ENCODE measurements at regions not wholly inside any gene's neighbourhood (a gene's known extent, or its start where the extent isn't known, plus 50 kb on each side); places are given as distances from the start of the nearest gene placed in this dataset.

DNA sequence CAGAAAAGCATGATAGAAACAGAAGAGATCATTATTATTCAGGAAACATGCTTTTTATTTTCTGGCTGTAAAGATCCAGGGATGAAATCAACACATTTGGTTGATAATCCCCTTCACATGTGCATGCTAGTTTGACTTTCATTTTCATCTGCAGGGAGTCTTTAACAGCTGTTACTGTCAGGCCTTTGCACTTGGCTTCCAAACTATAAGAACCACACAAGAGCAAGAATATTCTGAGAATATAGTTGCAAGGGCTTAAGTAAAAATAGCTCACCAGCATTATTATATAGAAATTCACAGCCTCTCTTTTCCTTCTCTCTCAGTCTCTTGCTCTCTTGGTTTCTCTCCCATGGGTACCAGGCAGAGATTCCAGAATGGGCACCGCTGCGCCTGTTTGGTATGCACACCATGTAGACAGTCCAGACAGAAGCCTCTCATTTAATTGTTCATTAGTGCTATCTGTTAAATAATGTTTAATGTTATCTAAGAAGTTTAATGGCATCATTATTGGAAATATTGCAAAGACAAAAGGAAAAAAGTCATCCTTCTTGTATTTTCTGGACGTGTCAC is 622.3 kb upstream of the PLXNA2 start:
- no peak for DNase-seq

DNA sequence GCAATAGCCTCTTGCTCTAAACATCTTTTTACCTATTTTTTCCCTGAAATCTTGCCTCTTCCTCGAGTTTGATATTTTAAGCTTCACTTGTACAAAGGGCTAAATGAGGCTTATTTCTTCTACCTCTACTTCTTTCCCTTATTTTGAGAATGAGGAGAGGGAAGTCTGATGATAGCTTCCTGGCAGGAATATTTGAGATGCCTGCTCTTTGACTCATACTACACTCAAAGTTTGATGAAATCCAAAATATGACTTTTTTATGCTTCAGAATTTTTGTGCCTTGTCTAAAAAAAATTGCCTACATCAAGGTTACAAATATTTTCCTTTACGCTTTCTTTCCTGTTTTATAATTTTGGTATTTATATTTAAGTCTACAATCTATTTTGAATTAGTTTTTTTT is 624.4 kb upstream of the PLXNA2 start:
- DNase-seq, result no peak

DNA sequence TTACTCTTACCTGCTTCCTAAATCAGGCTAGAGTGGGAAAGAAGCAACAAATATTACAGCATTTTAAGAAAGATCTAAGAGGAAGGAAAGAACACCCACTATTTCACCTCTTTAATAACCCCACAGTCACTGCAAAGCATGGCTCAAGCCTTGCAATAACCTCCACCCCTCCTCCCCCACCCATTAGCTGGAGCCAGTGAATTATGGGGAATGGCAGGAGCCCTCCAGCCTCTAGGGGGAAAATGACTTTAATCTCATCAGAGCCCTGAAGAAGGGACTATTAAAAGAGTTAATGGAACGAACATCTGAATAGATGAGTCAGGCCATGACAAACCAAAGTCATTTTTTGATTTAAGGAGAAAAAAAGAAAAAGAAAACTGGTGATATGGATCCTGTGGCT is 630.7 kb upstream of the PLXNA2 start:
- no peak for DNase-seq

DNA sequence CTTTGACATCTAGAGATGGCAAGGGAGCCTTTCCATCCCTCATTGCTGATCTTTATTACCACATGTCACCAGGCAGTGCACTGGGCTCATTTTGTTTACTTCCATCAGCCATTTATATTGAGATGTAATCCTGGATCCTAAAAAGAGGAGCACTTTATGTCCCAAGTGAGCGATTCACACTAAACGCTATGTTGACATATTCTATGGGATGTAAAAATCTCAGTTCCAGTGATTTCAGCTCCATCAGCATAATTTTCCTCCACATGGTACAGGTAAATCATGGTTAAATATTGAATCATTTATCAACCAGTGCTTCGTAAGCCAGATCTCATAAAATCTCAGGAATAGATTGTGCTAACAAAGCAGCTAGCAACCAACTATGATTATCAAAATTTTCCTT is 634.8 kb upstream of the PLXNA2 start:
- no peak for DNase-seq

DNA sequence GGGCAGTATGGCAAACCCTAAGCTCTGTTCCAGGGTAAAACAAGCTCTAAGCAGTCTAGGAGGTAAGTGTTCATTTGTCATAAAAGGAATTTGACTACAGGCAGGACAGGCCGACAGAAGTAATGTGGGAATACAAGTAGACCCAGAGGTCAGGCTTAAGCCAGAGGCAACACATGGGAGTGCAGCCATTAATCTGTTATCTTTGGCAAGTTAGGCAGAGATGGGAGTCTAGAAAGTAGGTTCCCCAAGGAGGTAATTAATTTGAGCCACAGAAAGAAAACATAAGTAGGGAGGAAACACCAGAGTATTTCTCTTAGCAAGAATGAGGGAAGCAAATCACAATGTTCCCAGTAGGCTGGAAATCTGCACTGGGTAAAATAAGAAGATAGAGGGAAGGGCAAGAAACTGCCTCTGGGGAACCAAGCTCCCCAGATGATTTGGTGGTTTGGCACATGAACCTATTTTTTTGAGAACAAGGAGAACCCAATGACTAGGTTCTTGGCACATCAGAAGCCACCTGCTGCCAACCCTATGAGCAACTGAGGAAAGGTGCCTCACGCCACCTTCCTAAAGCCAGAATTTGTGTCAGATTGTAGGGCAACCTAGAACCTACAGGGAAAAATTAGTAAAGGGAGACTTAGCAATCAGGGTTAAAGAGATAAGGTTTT is 636.4 kb upstream of the PLXNA2 start:
- DNase-seq, result no peak

DNA sequence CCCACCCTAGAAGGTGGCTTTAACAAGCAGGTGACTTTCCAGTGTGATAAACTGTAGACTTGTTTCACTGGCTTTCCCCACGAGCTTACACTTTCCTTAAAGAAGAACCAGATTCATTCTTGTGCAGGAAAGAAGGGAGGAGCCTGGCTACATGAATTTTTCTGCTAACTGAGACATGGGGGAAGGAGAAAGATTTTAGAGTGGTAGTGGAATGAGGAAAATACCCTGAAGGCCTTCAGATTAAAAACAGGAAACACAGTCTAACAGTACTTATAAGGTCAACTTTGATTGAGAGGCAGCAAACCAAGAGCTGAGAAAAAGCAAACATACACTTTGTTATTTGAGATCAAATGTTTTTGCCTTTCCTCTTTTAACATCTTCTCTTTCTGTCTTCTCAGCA is 640.9 kb upstream of the PLXNA2 start:
- no peak for DNase-seq

DNA sequence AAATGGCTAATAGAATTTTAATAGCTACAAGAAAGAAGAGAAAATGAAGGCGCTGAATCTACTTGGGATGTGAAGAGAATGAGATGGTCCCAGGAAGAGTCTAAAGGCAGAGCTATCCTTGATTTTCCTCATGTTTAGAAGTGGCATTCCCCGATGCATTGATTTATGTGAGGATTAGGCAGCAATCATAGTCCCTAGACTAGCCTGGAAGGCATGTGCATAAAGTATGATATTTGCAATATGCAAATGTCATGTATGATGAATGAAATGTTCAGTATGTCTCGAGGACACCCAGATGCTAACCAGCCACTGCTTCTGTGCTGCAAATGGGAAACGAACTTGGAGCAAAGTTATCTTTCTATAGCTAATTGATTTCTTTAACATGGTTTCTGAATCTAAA is 641.5 kb upstream of the PLXNA2 start:
- DNase-seq, result no peak

DNA sequence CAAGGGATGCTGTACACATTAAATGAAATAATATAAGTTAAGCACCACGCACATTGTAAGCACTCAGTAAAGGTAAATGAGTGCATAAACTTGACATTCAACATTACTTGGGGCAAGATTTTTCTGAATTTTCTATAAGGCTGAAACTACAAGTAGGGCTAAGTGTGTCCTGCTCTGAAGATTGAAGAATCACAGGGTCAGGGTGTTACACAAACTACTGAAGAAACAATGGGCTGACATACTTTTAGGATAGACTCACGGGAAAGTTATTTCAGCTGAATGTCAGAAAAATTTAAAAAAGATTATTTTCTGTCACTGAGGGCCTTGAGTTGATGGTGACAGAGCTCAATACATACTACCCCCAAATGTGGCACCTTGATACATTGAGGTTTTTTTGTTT is 644.2 kb upstream of the PLXNA2 start:
- no peak for DNase-seq

DNA sequence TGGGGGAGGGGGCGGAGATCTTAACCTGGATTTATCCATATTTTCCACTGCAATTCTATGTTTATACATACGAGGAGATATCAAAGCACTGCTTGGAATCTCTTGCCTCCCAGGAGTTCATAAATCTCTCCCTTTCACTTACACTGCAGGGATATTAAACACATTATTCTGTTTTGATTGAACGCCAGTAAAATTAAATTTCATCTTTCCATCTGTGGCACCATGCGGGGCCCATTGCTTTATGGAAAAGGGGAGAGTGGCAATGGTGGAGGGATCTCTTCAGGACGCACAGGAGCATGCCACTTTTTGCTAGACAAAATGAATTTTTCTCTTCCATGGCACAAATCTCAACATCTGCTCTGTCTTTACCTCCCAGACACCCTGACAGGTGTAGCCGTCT is 648.0 kb upstream of the PLXNA2 start:
- no peak for DNase-seq

DNA sequence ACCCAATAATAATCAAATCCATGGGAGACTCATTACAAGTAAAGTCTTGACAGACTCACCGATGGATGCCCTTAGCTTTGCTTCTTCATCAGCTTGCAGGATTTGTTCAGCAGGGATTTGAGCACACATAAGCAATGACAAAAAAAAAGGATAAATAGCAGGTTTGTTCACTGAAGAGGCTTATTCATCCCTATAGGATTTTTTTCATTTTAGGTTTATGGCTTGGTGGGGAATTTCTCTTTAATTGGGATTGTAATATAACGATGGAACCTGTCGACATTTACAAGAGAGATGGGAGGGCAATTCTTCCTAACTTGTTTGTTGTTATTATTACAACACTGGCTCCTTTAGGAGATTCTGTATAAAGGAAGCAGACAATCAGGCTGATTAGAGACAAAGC is 649.1 kb upstream of the PLXNA2 start:
- DNase-seq, result no peak

DNA sequence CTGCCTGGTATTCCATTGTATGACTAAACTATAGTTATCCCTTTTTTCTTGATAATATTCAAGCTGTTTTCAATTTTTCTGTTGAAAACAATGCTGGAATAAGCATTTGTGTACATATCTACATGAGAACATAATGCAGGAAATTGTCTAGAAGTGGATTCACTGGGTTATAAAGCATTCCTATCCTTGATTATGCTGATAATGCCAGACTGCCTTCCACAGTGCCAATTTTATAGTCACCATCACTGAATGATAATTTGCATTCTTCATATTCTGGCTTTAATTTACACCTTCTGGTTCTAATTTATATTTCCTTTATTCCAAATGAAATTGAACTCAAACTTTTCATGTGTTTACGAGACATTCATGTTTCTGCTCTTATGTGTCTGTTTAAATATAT is 651.0 kb upstream of the PLXNA2 start:
- DNase-seq, result no peak

DNA sequence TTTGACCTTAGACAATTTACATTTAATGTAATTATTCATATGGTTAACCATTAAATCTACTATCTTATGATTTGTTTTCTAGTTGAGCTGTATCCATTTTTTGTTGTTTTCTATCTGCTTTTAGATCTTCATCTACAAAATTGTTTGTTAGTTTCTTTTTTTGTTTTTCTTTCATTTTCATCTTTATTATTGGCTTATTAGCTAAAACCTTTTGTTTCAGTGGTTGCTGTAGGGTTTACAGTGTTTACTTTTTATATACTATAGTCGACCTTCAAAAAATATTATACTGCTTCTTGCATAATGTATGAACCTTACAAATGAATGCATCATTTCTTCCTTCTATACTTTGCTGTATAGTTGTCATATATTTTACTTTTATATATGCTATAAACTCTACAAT is 651.6 kb upstream of the PLXNA2 start:
- no peak for DNase-seq

DNA sequence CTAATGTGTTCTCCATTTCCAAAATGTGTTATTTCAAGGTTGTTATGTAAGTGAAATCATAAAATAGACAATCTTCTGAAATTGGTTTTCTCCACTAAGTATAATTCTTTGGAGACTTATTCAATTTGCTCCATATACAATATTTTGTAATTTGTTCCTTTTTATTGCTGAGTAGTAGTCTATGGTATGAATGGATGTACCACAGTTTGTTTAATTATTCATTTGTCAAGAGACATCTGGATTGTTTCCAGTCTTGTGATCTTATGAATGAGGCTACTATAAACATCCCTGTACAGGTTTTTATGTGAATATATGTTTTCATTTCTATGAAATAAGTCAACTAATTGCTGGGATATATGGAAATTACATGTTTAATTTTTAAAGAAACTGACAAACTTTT is 652.6 kb upstream of the PLXNA2 start:
- DNase-seq, result no peak

DNA sequence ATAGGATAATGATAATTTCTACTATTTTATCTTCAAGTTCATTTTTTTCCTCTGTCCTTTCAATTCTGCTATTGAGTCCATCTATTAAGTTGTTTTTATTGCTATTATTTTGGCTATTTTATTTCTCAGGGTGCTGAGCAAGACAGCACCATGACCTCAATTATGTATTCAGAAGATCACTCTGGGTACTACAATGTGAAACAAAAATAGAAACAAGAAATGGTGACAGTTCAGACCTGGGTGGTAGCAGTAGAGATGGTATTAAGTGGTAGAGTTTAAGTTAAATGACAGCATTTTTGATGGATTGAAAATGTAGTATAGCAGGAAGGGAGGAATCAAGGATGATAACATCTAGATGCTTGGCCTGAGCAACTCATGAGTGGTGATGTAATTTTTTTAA is 655.3 kb upstream of the PLXNA2 start:
- no peak for DNase-seq

DNA sequence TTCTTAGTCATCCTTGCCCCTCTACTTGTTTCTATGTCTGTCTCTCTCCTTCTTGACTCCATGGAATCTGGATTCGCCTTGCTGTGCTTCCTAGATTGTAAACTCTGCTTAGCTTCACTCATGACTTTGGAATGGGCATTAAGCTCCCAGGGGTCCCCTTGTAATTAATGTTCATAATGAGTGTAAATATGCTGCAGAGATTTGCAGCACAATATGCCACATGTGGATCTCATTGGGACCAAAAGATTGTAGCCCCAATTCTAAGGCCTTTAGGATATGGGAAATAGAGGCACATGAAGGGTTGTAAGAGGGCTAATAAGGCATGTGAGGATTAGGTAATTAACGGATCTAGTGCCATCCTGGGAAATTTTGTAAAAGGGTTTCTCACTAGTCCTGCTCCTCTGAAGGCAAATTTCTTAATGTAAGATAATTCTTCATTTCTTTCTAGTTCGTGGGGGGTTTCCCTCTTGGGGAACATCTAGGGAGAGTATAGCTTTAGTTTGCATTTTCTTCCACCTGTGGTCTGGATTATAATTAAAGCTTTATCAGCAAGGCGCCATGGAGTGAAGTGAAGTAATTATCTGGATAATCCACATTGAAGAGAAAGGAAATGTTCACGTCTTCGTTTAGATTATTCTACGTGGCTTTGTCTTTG is 659.2 kb upstream of the PLXNA2 start:
- DNase-seq, result no peak

DNA sequence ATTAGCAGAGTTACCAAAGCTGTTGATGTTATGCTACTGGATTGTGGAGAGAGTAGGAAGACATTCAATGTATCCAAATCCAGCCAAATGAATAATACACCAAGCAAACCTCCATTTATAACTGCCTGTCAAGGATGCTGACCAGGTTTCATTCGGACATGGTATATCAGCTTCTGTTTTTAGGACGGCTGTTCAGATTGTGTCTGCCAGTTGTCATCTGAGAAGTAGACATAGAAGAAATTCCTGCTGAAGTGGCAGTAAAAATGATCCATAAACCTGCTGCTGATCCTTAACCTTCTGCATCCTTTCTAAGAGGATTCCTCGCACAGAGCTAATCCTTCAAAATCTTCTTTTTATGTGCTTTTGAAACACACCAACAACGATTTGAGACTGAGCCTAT is 663.6 kb upstream of the PLXNA2 start:
- DNase-seq, result no peak

DNA sequence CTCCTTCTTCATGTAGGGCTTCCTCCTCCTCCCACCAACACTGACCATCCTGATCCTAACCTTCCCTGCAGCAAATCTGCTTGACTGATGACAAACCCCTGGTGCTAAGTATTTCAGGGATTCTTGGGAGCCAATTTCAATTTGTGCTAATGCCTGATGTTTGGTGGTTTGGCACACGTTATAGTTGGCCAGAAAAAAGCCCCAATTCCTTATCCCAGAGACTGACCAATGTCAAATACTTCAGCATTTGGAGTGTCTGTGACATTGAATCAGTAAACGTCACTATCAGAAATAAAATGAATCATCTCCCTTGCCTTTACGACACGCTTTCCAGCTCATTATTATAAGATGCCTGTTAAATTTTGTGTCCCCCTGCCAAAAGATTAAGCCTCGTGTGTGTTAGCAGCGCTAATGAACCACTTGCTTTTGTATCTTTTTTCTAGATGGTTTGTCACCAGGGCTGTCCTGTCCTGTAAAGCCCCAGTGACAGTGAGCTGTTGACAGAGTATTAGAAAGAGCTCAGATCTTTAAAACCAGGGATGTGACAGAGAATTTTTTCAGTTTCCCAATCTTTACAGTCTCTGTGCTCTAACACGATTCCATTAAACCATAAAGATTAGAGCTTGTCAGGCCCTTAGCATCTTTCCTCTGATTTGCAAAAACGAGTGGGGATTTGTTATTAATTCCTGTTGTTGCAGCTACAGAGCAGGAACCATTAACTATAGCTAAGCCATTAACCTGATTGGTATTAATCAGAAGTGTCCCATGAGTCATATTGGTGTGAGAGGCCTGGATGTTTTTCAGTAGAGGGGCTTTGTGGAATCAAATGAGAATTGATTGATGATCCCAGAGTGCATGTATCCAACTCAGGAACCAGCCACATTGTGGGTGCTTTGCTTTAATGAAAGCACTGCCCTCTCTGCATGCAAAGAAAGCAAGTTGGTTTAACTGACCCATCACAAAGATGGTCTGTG is 665.1 kb upstream of the PLXNA2 start:
- DNase-seq, result no peak

DNA sequence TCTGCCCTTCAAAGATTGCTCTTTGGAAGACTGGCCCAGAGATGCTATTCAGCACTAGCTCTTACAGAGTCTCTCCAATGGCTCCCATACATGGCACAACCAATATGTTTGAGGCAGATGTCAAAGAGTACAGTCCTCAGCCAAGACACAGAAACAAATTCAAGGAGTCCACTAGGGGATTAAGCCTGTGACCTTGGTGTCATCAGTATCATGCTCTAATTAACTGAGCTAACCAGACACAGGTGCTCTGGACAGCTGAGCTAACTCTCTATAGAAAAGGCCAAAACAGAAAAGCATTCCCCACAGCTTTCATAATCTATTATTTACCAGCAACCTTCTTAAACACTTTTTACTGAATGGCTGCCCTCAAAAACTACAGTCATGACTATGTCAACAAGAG is 666.0 kb upstream of the PLXNA2 start:
- no peak for DNase-seq

DNA sequence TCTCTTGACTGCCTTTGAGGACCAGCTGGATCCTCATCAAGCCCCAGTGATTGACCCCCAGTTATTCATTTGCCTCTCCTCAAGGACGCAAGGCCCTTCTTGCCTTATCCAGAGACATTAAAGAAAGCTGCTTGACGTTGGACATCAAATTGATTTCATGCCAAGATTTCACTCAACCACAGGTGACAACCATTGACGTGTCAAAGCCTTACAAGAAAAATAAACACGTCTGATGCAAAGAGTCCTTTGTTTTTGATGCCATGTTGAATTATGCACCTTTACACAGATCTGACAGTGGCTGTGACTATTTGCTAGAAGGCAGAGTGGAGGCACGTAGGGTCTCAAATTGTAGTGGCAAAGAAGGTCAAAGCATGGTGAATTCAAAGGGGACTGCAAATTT is 666.2 kb upstream of the CAMK1G start:
- no peak for DNase-seq

DNA sequence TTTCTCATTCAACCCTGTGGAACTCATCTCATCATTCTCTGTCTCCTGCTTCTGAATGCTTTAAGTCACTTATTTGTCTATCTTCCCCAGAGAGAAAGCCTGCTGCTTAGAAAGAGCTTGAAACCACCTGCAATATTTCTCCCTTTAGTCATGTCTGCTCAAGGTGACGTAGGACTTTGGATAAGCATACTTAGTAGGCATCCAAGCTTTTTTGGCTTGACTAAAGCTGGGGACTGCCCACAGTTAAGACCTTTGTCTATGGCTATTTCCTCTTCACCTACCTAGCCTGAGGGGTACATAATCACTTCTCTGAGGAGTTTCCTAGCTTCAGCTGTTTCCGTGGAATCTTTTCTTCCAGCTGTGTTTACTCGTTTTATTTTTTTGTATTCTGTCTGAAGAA is 665.8 kb upstream of the CAMK1G start:
- no peak for DNase-seq

DNA sequence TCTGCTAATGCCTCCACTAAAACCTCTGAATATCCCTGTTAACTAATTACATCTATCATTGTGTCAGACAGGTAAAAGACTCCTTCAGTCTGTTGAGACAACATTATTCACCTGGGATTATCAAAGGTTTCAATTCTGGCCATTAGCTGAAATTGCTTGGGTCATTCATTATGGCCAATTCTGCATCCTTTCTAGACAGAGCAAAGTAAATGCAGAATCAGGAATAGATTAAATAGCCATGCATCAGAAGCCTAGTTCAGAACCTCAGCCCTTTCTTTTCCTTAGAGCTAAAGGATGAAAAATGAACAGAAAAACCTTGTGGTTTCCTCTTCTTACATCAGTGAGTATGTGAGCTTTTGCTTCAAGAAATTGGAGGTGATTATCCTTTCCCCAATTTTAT is 665.4 kb upstream of the CAMK1G start:
- DNase-seq, result no peak

DNA sequence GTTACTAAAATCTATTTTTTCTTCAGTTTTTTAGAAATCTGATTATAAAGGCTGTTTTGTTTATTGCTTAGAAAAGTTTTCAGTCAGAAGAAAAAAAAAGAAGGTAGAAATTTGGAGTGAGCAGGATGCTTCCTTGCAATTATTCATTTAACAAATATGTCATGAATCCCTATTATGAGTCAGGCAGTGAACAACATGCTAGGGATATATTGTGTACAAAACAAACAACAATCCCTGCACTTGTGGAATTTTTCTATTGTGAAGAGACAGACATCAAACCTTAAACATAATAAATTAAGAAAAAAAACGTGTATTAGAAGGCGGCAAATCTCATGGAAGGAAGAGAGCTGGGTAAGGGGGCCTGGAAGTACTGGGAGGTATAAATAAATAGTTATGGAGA is 664.1 kb upstream of the CAMK1G start:
- DNase-seq, result no peak

DNA sequence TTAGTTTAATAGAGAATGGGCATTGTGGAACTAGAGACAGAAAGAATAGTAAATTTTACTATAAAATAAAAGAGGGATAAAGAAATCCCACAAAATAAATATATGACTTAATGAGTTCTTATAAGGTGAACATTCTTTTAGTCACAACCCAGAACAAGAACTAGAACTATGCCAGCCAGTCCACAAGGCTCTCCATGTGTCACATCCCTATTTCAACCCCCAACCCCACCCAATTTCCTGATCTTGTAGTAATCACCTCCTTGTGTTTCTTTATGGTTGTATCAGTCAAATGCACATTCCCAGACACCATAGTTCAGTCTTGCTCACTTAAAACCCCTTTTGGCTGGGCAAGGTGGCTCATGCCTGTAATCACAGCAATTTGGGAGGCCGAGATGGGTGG is 662.3 kb upstream of the CAMK1G start:
- no peak for DNase-seq

DNA sequence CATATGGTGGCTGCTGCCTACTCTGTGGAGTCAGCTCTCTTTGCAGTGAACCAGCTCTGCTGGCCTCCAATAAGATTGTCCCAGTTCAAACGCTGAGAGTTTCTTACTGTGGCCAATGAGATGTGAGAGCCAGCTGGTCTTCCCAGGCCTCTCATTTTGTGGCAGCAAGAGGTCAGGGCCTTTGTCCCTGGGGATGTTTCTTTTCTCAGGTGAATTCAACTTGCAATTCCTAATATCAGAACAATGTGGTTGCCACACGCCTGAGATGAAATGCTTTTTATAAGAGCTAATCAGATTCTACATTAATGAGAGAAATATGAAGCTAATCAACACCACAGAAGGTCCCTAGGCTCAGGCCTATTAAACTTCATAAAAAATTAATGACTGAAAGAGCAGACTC is 660.1 kb upstream of the CAMK1G start:
- DNase-seq, result no peak

All from MV-4-11 (cell line).